ENCODE measurements at regions not wholly inside any gene's neighbourhood (a gene's known extent, or its start where the extent isn't known, plus 50 kb on each side); places are given as distances from the start of the nearest gene placed in this dataset.

DNA sequence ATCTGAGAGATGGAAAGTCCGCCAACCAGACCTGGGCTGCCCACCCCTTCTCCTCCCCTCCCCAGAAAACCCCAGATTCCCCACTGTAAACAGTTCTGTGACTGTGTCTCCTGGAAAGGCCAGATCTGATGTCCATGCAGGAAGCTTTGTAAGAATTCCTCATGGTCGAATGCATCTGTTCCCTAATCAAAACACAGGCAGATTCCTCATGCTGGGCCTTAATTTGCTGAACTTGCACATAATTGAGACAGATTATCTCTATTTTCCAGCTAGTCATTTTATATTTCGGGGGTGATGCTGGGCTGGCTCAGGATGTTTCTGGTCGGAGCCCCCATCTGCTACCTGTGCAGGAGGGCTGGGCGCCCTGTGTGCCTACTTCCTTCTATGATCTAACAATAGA, 233.6 kb upstream of the ASIC2 start:
- no peak for DNase-seq (ENCODE audit: low spot score)
- TF ChIP-seq, protein P1, sequence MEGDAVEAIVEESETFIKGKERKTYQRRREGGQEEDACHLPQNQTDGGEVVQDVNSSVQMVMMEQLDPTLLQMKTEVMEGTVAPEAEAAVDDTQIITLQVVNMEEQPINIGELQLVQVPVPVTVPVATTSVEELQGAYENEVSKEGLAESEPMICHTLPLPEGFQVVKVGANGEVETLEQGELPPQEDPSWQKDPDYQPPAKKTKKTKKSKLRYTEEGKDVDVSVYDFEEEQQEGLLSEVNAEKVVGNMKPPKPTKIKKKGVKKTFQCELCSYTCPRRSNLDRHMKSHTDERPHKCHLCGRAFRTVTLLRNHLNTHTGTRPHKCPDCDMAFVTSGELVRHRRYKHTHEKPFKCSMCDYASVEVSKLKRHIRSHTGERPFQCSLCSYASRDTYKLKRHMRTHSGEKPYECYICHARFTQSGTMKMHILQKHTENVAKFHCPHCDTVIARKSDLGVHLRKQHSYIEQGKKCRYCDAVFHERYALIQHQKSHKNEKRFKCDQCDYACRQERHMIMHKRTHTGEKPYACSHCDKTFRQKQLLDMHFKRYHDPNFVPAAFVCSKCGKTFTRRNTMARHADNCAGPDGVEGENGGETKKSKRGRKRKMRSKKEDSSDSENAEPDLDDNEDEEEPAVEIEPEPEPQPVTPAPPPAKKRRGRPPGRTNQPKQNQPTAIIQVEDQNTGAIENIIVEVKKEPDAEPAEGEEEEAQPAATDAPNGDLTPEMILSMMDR (IDR thresholded peaks at IDR 0.05; ENCODE audit: extremely low read depth, missing control alignments) = no peak

DNA sequence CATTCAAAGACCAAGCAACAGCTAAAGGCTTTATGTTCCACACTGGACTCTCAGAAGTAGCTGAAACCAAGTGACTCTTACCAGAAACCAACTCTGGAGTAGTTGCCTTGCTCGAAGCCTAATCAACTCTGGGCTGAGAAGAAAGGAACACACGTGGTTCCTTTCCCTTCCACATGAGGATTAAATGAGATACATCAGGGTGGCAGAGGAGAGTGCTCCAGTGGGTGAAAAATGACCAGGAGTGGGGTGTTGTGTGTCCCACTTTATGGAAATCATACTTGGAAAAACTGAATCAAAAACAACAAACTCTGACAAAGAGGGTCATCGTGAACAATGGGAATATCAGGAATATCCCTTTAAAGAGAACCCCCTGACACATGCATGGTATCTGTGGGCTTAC, 234.2 kb upstream of the ASIC2 start:
- DNase-seq (ENCODE audit: low spot score) = no peak
- TF ChIP-seq, protein P1 (IDR thresholded peaks at IDR 0.05; ENCODE audit: extremely low read depth, missing control alignments) = no peak

DNA sequence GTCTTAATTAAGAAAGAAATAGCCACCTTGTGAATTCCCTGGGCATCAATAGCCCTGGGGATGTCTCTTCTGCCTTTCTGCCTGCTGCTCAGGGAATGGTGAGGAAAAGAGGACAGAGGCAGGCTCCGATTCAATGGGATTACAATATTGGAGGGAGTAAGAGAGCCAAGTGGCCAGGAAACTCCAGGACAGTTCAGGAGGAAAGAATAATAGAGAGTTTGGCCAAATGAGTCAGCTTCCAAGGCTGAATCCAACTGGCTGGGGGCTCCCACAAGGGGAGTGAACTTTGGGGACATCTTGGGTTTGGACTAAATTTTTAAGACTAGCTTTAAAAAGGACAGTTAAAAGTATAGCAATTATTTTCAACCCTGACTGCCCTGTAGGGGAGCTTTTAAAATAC, 235.8 kb upstream of the ASIC2 start:
- TF ChIP-seq, protein P1 (IDR thresholded peaks at IDR 0.05; ENCODE audit: extremely low read depth, missing control alignments) = no peak

DNA sequence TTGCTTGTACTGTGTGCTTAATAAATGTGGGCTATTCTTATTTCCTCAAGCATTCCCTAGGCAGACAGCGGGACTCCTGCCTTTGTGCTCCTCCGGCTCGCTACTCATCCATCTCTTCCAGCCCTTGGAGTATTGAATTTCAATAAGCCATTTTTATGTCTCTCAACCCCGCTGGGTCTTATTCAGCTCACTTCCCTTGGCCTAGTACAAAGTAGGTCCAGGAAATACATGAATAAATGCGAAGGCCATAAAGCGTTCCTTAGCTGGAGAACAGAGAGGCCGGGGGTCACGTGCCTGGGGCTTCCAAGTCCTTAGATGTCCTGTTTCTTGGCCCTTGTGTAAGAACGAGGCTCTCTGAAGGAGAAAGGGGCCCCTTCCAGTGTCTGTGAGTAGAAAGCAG, 236.7 kb upstream of the ASIC2 start:
- no peak for DNase-seq (ENCODE audit: low spot score)
- TF ChIP-seq, protein P1 (IDR thresholded peaks at IDR 0.05; ENCODE audit: extremely low read depth, missing control alignments) = no peak

More for the DNA sequence above, 235.8 kb upstream of the ASIC2 start:
- no peak for DNase-seq (ENCODE audit: low spot score)

DNA sequence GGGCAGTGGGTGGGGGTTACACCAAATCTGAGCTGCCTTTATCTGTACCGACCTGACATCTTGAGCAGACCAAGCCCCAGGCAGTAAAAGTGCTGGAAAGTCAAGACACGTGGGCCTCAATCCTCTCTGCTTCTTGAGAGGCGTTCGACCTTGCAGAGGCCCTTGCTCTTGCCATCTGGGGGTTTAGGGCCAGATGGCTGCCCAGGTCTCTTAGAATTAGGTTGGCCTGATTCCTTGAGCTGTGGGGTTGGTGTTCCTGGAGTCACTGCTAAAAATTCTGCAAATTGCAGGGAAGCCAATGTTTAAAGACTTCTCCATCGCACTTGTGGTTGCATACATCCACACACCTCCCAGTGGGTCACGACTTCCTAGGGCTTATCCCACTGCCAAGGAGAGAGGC, 238.2 kb upstream of the ASIC2 start:
- TF ChIP-seq, protein P1 (IDR thresholded peaks at IDR 0.05; ENCODE audit: extremely low read depth, missing control alignments) = no peak
- no peak for DNase-seq (ENCODE audit: low spot score)

DNA sequence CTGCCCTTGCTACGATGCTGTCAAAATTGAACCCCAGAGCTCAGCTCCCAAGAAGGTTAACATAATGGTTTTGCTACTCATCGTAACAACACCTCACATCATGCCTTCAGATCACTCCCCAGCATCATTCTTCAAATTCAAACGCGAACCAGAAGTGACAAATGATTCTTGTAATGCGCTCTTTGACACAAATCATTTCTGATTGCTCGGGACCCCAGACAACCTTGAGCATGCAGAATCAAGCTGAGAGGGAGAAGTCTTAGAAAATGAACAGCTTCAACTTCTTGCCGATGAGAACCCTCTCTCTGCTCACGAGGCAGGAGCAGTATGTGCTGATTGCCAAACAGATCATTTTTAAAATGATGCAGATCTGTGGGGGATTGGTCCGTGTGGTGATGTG, 241.0 kb upstream of the ASIC2 start:
- no peak for DNase-seq (ENCODE audit: low spot score)
- TF ChIP-seq, protein P1 (IDR thresholded peaks at IDR 0.05; ENCODE audit: extremely low read depth, missing control alignments) = no peak

DNA sequence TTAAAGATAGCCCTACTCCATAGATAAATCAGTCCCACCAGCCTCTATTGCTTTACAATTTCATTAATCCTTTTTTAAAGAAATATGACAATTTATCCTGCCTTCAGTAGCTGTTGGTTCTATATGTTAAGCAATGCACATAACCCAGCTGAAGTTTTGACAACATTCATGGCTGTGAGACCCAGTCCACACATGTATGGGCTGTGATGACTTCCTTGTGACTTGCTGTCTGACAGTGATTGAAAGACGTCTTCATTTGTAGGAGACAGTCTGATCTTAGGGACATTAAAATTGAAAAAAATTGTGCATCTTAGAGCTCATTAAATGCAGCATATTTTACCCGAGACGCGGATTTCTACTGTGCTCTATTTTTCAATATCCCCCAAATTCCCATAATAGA, 252.0 kb upstream of the ASIC2 start:
- TF ChIP-seq, protein P1 (IDR thresholded peaks at IDR 0.05; ENCODE audit: extremely low read depth, missing control alignments) = no peak
- no peak for DNase-seq (ENCODE audit: low spot score)
